Heart left ventricle (tissue), 13 donors: ENCODE measurements at regions not wholly inside any gene's neighbourhood (a gene's known extent, or its start where the extent isn't known, plus 50 kb on each side); places are given as distances from the start of the nearest gene placed in this dataset.

ENCODE experiments used
- POLR2A ChIP-seq, 2 donors: fragments of 450-650 bp; IDR thresholded peaks; one replicate each; pipeline ENCODE4 v1.6.1; 2017; ENCODE audit warnings: antibody characterized with exemption in 2 of 2, mild to moderate bottlenecking in 2 of 2, moderate library complexity in 2 of 2
- TF ChIP-seq, protein P1 (sequence below), 12 donors: fragments of 200-600 bp; sonication (generic) in 4 of 12; IDR thresholded peaks; one replicate each; pipeline versions ENCODE4 v1.5.0 to v1.8.0; 2018 to 2022; ENCODE audit warnings: antibody characterized with exemption in 12 of 12, mild to moderate bottlenecking in 5 of 12
- donor health status: ischemic (EF 13 %, LVEDD 7.1; RV severe dilation, severe dysfunction).
- donor health status: DM: no; HTN: yes; CAD: no.
- donor health status: DM: no; HTN: no; CAD: no.
- donor health status: ischemic (EF 25% LVEDD 6.9; RV normal size, moderate dysfunction).
- donor health status: ischemic (EF 25% LVEDD 5.7; RV mildly dilated, moderate dysfunction).
- donor health status: ischemic (EF 35%, LVEDD 5.7; RV mildly dilated, moderate dysfunction).
- donor health status: nonischemic (EF 11% LVEDD 7.7; RV severe dilation, severe dysfunction).
- donor health status: DM: yes; HTN: yes; CAD: no.
- donor health status: PGD.
- donor health status: ischemic (EF 29% LVEDD 5.4; RV normal size, mild dysfunction).
- donor health status: nonischemic (EF 23%, LVEDD 6.1; RV moderate dilation, normal function).

DNA sequence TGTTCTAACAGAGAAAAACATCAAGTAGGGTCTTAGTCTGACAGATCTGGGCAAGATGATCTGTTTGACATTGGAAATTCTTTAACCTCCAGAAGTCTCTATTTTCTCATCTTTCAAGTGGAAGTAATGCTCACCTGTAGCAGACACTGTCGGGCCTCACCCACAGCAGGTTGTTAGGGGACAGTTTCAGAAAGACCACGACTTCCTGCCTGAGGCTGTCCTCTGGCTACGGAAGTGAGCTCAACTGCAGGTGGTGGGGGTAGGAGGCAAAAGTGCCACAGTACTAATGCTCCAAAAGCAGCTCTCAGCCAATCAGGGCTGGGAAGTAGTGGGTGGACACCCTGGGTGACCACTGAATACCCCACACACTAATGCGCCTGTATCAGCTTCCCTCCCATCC lies 111.4 kb upstream of the TOPAZ1 start:
- TF ChIP-seq, protein P1, sequence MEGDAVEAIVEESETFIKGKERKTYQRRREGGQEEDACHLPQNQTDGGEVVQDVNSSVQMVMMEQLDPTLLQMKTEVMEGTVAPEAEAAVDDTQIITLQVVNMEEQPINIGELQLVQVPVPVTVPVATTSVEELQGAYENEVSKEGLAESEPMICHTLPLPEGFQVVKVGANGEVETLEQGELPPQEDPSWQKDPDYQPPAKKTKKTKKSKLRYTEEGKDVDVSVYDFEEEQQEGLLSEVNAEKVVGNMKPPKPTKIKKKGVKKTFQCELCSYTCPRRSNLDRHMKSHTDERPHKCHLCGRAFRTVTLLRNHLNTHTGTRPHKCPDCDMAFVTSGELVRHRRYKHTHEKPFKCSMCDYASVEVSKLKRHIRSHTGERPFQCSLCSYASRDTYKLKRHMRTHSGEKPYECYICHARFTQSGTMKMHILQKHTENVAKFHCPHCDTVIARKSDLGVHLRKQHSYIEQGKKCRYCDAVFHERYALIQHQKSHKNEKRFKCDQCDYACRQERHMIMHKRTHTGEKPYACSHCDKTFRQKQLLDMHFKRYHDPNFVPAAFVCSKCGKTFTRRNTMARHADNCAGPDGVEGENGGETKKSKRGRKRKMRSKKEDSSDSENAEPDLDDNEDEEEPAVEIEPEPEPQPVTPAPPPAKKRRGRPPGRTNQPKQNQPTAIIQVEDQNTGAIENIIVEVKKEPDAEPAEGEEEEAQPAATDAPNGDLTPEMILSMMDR (IDR thresholded peaks at IDR 0.05), result no peak
- no peak for TF ChIP-seq POLR2A (IDR thresholded peaks at IDR 0.05)
